NCI-H2171 (cell line): ENCODE measurements at regions not wholly inside any gene's neighbourhood (a gene's known extent, or its start where the extent isn't known, plus 50 kb on each side); places are given as distances from the start of the nearest gene placed in this dataset.

Experiments used
- DNase-seq: peaks from one replicate; lab custom pipeline; 2025; lab: John Stamatoyannopoulos, UW

- peak; percentile 86 for DNase-seq
Measured at GRCh38 chr9:90307167-90307833, 335.3 kb downstream of the DIRAS2 start.

- DNase-seq = no peak
Measured at GRCh38 chr9:90307891-90308290, 334.7 kb downstream of the DIRAS2 start.

- no peak for DNase-seq
Measured at GRCh38 chr9:90308691-90309090, 333.9 kb downstream of the DIRAS2 start.

DNA sequence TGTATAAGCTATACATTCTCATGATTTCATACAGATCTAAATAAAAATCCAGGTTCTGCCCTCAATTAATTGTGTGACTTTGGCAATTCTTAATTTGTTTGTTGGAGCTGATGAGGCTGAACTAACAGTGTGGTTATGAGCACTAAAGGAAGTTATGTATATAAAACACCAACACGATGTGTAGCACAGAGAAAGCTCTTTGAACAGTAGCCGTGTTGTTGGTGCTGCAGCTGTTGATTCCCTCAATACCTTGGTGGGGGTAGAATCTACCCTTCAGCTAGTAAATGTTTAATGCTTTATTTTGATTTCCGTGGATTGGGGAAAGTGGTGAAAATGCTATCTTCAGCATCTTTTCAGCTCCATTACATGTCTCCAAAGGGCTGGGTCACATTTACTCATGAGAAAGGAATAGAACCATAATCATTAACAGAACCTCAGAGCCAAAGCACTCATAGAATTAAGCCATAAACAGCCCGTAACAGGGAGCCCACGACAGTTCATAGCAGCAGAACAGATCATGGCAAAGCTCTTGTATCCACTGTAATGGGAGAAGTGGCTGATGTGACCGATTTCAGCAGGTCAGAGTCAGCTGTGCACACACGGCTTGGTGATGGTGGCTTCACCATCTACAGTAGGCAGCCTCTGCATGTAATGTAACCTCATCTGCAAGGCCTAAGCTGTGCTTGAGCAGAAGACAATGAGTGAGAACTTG, 332.7 kb downstream of the DIRAS2 start:
- no peak for DNase-seq

DNA sequence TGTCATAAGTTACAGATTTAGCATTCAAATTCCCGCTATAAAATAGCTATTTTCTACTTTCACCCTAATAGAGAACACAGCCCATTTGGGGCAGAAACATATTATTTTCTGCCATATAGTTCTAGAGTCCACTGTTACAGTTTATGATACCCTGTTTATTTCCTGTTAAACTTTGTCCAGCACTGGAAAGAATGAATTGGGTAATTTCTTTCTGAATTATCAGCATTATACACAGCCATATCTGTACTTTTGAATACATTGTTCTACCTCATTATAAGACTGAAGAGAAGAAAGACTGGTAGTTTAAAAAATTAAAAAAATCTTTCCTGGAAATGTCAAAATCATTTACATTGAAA, 332.1 kb downstream of the DIRAS2 start:
- DNase-seq = no peak

GRCh38 chr9:90311811-90312210, 330.8 kb downstream of the DIRAS2 start:
- no peak for DNase-seq

DNA sequence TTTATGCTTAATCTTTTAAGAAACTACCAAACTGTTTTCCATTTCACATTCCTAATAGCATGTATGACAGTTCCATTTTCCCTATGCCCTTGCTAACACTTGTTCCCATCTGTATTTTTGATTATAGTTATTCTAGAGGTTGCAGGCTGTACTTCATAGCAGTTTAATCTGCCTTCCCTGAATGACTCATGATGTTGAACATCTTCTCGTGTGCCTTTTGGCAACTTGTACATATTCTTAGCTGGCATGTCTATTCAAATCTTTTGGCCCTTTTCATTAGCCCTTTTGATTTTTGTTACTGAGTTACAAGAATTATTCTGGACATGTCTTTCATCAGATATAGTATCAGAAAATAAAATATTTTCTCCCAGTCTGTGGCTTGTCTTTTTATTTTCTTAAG, 320.3 kb downstream of the DIRAS2 start:
- no peak for DNase-seq

- no peak for DNase-seq
Measured at GRCh38 chr9:90325913-90326653, 316.5 kb downstream of the DIRAS2 start.

GRCh38 chr9:90330231-90330630, 312.4 kb downstream of the DIRAS2 start:
- no peak for DNase-seq

- no peak for DNase-seq
Measured at GRCh38 chr9:90331826-90332575, 310.6 kb downstream of the DIRAS2 start.

DNA sequence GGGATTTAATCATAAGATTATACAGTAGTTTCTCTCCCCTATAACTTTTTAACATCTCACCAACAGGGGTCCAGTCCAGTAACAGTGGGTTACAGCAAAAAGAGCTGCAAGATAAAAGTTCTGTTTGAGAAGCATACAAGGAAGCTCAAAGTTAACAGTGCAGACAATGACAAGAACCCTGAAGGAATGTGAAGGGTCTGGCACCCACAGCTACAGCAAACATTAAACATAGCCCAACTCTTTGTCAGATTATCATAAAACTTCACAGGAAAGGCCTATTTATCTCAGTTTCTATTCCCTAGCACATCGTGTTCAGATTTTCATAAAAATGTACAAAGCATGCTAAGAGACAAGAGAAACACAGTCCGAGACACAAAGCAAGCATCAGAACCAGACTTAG, 309.4 kb downstream of the DIRAS2 start:
- no peak for DNase-seq

GRCh38 chr9:90340421-90340820, 302.2 kb downstream of the DIRAS2 start:
- DNase-seq = no peak

- DNase-seq = no peak
Measured at GRCh38 chr9:90342607-90343006, 300.0 kb downstream of the DIRAS2 start.

GRCh38 chr9:90343366-90343765, 299.3 kb downstream of the DIRAS2 start:
- no peak for DNase-seq

DNA sequence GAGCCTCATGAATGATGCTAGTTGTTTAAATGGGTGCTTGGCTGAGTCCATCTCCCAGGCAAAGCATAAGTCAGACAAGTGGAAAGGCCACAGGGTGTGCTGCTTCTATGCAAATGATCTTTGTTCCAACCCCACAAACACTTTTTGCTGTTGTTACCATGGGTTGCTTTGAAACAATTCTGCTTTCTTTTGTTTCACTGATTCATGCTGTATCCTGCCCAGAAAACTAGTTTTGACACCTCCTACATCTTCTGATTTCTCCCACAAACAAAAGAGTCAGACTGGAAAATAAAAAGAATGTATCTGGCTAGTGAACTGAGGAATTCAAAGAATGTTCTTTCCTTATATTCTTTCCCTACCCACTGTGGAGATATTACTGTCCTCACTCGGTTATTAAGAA, 298.6 kb downstream of the DIRAS2 start:
- no peak for DNase-seq

DNA sequence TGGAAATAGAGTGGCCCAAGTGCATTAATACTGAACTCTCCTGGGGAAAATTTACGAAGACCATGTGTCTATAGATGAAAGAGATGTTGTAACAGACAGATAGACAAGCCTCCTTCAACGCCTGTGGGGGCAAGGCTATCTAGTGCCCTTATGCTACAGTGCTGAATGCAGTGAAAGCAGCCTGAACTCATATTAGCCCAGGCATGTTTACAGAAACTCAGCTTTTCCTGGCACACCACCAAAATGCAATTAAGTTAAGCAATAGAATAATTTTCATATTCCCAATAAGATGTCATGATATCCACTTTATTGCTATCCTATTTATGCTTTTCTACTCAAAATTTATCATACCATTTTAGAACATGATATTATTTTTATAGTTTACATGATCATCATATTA, 277.0 kb downstream of the DIRAS2 start:
- peak; percentile 46 for DNase-seq

GRCh38 chr9:90368241-90368640, 274.4 kb downstream of the DIRAS2 start:
- no peak for DNase-seq

- DNase-seq = no peak
Measured at GRCh38 chr9:90368928-90369327, 273.7 kb downstream of the DIRAS2 start.

DNA sequence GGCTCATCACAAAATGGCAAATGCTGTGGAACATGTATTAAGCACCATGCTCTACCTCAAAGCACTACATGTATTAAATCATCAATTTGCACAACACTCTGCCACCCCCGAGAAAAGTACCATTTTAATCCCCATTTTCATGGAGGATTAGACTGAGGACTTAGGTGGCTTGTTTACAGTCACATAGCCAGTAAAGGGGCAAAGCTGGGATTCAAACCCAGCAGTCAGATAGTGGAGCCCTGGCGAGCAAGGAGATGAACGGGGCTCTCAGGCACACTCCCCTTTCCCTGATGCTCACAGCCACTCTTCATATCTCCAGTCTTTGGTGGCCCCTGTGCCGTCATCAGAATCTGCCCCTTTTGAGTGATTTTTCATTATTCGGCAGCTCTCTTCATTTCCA, 262.9 kb downstream of the DIRAS2 start:
- DNase-seq = no peak

DNA sequence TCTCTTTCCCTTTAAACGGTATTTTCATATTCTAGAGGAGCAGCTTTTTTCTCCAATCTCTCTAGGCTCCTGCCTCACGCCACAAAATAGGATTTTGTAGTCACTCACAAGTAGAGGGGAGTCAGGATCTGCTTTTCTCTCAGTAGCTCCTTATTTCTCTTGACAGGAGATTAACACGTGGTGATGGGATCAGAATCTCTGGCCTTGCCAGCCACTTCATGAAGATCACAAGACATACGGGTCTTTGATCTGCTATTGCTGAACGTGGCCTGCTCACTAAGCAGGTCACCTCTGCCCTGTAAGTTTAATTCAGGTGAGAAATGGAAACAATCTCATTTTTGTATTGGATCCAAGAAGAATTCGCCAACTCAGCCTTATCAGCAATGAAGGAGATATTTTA, 257.5 kb downstream of the DIRAS2 start:
- no peak for DNase-seq

- DNase-seq = no peak
Measured at GRCh38 chr9:90393365-90394152, 249.1 kb downstream of the DIRAS2 start.

GRCh38 chr9:90394871-90395270, 247.8 kb downstream of the DIRAS2 start:
- DNase-seq = no peak
